CD14-positive monocyte (primary cell): ENCODE measurements at regions not wholly inside any gene's neighbourhood (a gene's known extent, or its start where the extent isn't known, plus 50 kb on each side); places are given as distances from the start of the nearest gene placed in this dataset.

Source experiments
- DNase-seq, 3 donors: peaks; one replicate each; pipeline ENCODE4 v3.0.0-alpha.2; 2011 to 2022
- H2AFZ ChIP-seq: 2 replicates; pipeline ENCODE4 v1.6.0; 2012; ENCODE audit warnings: mild to moderate bottlenecking, low read depth, low read length, inconsistent platforms; ENCODE audit not compliant: insufficient read depth, poor library complexity, severe bottlenecking
- H3K27ac ChIP-seq, 2 donors: 1 replicate in 1 of 2; 2 replicates in 1 of 2; pipeline ENCODE4 v1.5.1; 2012 to 2013; ENCODE audit warnings: low read length in 2 of 2, control low read depth in 1 of 2, inconsistent platforms in 1 of 2, low read depth in 1 of 2, mild to moderate bottlenecking in 1 of 2
- H3K27me3 ChIP-seq, 2 donors: one replicate each; pipeline versions ENCODE4 v1.6.0 to v1.6.1; 2011 to 2013; ENCODE audit warnings: low read length in 2 of 2; ENCODE audit not compliant: control insufficient read depth in 2 of 2, insufficient read depth in 2 of 2
- H3K36me3 ChIP-seq, 2 donors: replicated peaks in 1 of 2; 1 replicate in 1 of 2; 2 replicates in 1 of 2; pipeline versions ENCODE4 v1.5.1 to v1.6.1; 2012 to 2013; ENCODE audit warnings: low read length in 2 of 2, control low read depth in 1 of 2, inconsistent platforms in 1 of 2, mild to moderate bottlenecking in 1 of 2; ENCODE audit not compliant: insufficient read depth in 2 of 2, control insufficient read depth in 1 of 2
- H3K4me1 ChIP-seq, 2 donors: 1 replicate in 1 of 2; 2 replicates in 1 of 2; pipeline versions ENCODE4 v1.5.1 to v1.6.1; 2012 to 2013; ENCODE audit warnings: low read length in 2 of 2, control low read depth in 1 of 2, inconsistent platforms in 1 of 2, mild to moderate bottlenecking in 1 of 2, moderate library complexity in 1 of 2; ENCODE audit not compliant: insufficient read depth in 2 of 2, control insufficient read depth in 1 of 2
- H3K4me2 ChIP-seq: replicated peaks from 2 replicates; pipeline ENCODE3; 2012; ENCODE audit warnings: low read length, moderate library complexity, mild to moderate bottlenecking; ENCODE audit not compliant: poor library complexity, severe bottlenecking; ENCODE audit errors: extremely low read depth
- H3K4me3 ChIP-seq, 3 experiments: fragments of 200-600 bp in 1 of 3; sonication (generic) in 1 of 3; replicated peaks in 1 of 3; 1 replicate in 2 of 3; 2 replicates in 1 of 3; pipeline ENCODE4 v1.5.1; 2011 to 2013; ENCODE audit warnings: low read length in 3 of 3, mild to moderate bottlenecking in 3 of 3, control low read depth in 2 of 3, low read depth in 2 of 3, inconsistent platforms in 1 of 3, moderate library complexity in 1 of 3
- H3K79me2 ChIP-seq: 2 replicates; pipeline ENCODE4 v1.6.0; 2012; ENCODE audit warnings: mild to moderate bottlenecking, control low read depth, inconsistent platforms, low read length, moderate library complexity; ENCODE audit not compliant: insufficient read depth
- H3K9ac ChIP-seq: 2 replicates; pipeline ENCODE4 v1.6.0; 2017; ENCODE audit warnings: low read length, mild to moderate bottlenecking; ENCODE audit not compliant: insufficient read depth, poor library complexity, severe bottlenecking
- H3K9me3 ChIP-seq, 2 donors: replicated peaks in 1 of 2; 1 replicate in 1 of 2; 2 replicates in 1 of 2; pipeline versions ENCODE4 v1.5.1 to v1.6.1; 2012 to 2013; ENCODE audit warnings: low read length in 2 of 2, control low read depth in 1 of 2; ENCODE audit not compliant: control insufficient read depth in 1 of 2, insufficient read depth in 1 of 2
- H4K20me1 ChIP-seq: 2 replicates; pipeline ENCODE4 v1.6.0; 2012; ENCODE audit warnings: mild to moderate bottlenecking, low read length, control low read depth, moderate library complexity; ENCODE audit not compliant: insufficient read depth
- H3K27ac Mint-ChIP-seq, 7 donors: one replicate each; pipeline ENCODE4 v1.8.0; 2020; ENCODE audit warnings: mild to moderate bottlenecking in 7 of 7, mixed read lengths in 7 of 7, moderate library complexity in 6 of 7, inconsistent platforms in 2 of 7
- H3K27me3 Mint-ChIP-seq, 3 donors: one replicate each; pipeline ENCODE4 v1.8.0; 2021 to 2022; ENCODE audit warnings: low read depth in 3 of 3, mild to moderate bottlenecking in 3 of 3, mixed read lengths in 3 of 3, moderate library complexity in 3 of 3, inconsistent platforms in 1 of 3
- H3K36me3 Mint-ChIP-seq, 2 donors: one replicate each; pipeline ENCODE4 v1.8.0; 2020; ENCODE audit warnings: mixed read lengths in 2 of 2, inconsistent platforms in 1 of 2, mild to moderate bottlenecking in 1 of 2
- H3K4me1 Mint-ChIP-seq: one replicate; pipeline ENCODE4 v1.8.0; 2020; ENCODE audit warnings: mild to moderate bottlenecking, mixed read lengths
- H3K4me3 Mint-ChIP-seq, 2 donors: one replicate each; pipeline ENCODE4 v1.8.0; 2020; ENCODE audit warnings: mild to moderate bottlenecking in 2 of 2, mixed read lengths in 2 of 2, moderate library complexity in 1 of 2
- H3K9me3 Mint-ChIP-seq, 7 donors: one replicate each; pipeline ENCODE4 v1.8.0; 2020 to 2022; ENCODE audit warnings: mixed read lengths in 7 of 7, mild to moderate bottlenecking in 6 of 7, moderate library complexity in 6 of 7, inconsistent platforms in 2 of 7
- CTCF ChIP-seq: fragments of 200-600 bp; IDR thresholded peaks from one replicate; pipeline ENCODE4 v1.8.0; 2022; ENCODE audit warnings: antibody characterized with exemption, mild to moderate bottlenecking
- WGBS: methylation state at CpG from one replicate; pipeline ENCODE4 v1.1.5; 2013; ENCODE audit warnings: missing lambda C conversion rate; ENCODE audit not compliant: insufficient coverage; 5-methylcytosine and 5-hydroxymethylcytosine counted together
- intact Hi-C, 2 donors: fragments of 100-400 bp; cut with micrococcal nuclease; formaldehyde crosslinking; loops; one replicate each; pipeline versions ENCODE4 v1.15.0 to v1.15.1; 2023

- H3K9me3 Mint-ChIP-seq = peaks cover 0 to 18% (median 4%) of the 10 kb centered on the region in 7 donors
- Histone ChIP-seq H3K9ac (no peak overlapping the region), H3K9me3 (peaks cover 5 to 16% of the 10 kb centered on the region in 2 donors), H3K36me3 (no peaks in the 10 kb centered on the region), H3K4me1 (no peaks in the 10 kb centered on the region), H3K27me3 (no peaks in the 10 kb centered on the region), H2AFZ (no peak overlapping the region), H3K27ac (no peak overlapping the region), H4K20me1 (no peaks in the 10 kb centered on the region), H3K4me2 (no peak overlapping the region), H3K79me2 (no peaks in the 10 kb centered on the region), H3K4me3 (no peak overlapping the region)
- TF ChIP-seq CTCF = no peak
- DNase-seq = no peak
- H3K27me3 Mint-ChIP-seq = no peaks in the 10 kb centered on the region
- no peaks in the 10 kb centered on the region for H3K4me1 Mint-ChIP-seq
- no peak overlapping the region for H3K4me3 Mint-ChIP-seq
- H3K36me3 Mint-ChIP-seq = no peaks in the 10 kb centered on the region
- intact Hi-C loops = no loop called here
- no peak overlapping the region for H3K27ac Mint-ChIP-seq
- no CpG with 5 or more reads among the region's 1 CpG for WGBS
Observed at GRCh38 chr13:56189439-56189838, 951.3 kb upstream of the PRR20A start.

GRCh38 chr13:56189978-56190377, 950.7 kb upstream of the PRR20A start:
- Mint-ChIP-seq H3K36me3 (no peaks in the 10 kb centered on the region), H3K4me3 (no peak overlapping the region), H3K27me3 (no peaks in the 10 kb centered on the region), H3K27ac (no peak overlapping the region), H3K9me3 (peaks cover 0 to 18% (median 4%) of the 10 kb centered on the region in 7 donors), H3K4me1 (no peaks in the 10 kb centered on the region)
- H4K20me1 ChIP-seq = no peaks in the 10 kb centered on the region
- H3K9me3 ChIP-seq = peaks cover 5 to 16% of the 10 kb centered on the region in 2 donors
- no peaks in the 10 kb centered on the region for H3K36me3 ChIP-seq
- 63% methylated on average over 1 of the region's 5 CpGs for WGBS
- H3K4me2 ChIP-seq = no peak overlapping the region
- no peak for DNase-seq
- H3K27ac ChIP-seq = no peak overlapping the region
- no peak overlapping the region for H3K4me3 ChIP-seq
- TF ChIP-seq CTCF = no peak
- no peak overlapping the region for H2AFZ ChIP-seq
- H3K9ac ChIP-seq = no peak overlapping the region
- H3K27me3 ChIP-seq = no peaks in the 10 kb centered on the region
- intact Hi-C loops = no loop called here
- no peaks in the 10 kb centered on the region for H3K79me2 ChIP-seq
- no peaks in the 10 kb centered on the region for H3K4me1 ChIP-seq
